B cell (primary cell): ENCODE measurements at regions not wholly inside any gene's neighbourhood (a gene's known extent, or its start where the extent isn't known, plus 50 kb on each side); places are given as distances from the start of the nearest gene placed in this dataset.

ENCODE experiments used
- CTCF ChIP-seq: fragments of 200-600 bp; IDR thresholded peaks from one replicate; pipeline ENCODE4 v1.8.0; 2022; ENCODE audit warnings: antibody characterized with exemption, mild to moderate bottlenecking
- EZH2 ChIP-seq: IDR thresholded peaks from 2 replicates; pipeline ENCODE4 v1.6.1; 2012; ENCODE audit warnings: borderline replicate concordance, low read depth, mild to moderate bottlenecking, moderate library complexity, low read length; ENCODE audit not compliant: insufficient read depth, poor library complexity, severe bottlenecking

- TF ChIP-seq CTCF: no peak
- TF ChIP-seq EZH2: no peak
Measured at GRCh38 chr5:74251141-74252035, 389.1 kb downstream of the ENC1 start.
